Neural cell (in vitro differentiated cells): ENCODE measurements at regions not wholly inside any gene's neighbourhood (a gene's known extent, or its start where the extent isn't known, plus 50 kb on each side); places are given as distances from the start of the nearest gene placed in this dataset.

Experiments
- H2AFZ ChIP-seq: fragments of 200-600, 300-800 bp; sonication (generic), shearing (Covaris generic); 2 replicates; pipeline ENCODE4 v1.6.0; 2014; ENCODE audit warnings: low read depth, mild to moderate bottlenecking, antibody characterized with exemption, low read length, moderate library complexity
- H3F3A ChIP-seq: fragments of 200-600 bp; shearing (Covaris generic); 2 replicates; pipeline ENCODE4 v1.6.1; 2016; ENCODE audit warnings: mild to moderate bottlenecking, moderate library complexity, mixed read lengths, antibody characterized with exemption, low read length; ENCODE audit not compliant: insufficient read depth, poor library complexity, severe bottlenecking
- H3K27ac ChIP-seq: fragments of 200-600, 300-800 bp; sonication (generic), shearing (Covaris generic); 2 replicates; pipeline ENCODE4 v1.5.1; 2014; ENCODE audit warnings: mild to moderate bottlenecking, low read length, moderate library complexity
- H3K27me3 ChIP-seq: fragments of 300-800, 200-600 bp; sonication (generic), shearing (Covaris generic); 2 replicates; pipeline ENCODE4 v1.6.0; 2014; ENCODE audit warnings: mild to moderate bottlenecking, low read depth, low read length, moderate library complexity; ENCODE audit not compliant: insufficient read depth
- H3K36me3 ChIP-seq: fragments of 300-800, 200-600 bp; sonication (generic), shearing (Covaris generic); 2 replicates; pipeline ENCODE4 v1.5.1; 2014; ENCODE audit warnings: mild to moderate bottlenecking, antibody characterized with exemption, low read length, moderate library complexity; ENCODE audit not compliant: insufficient read depth
- H3K4me2 ChIP-seq: fragments of 300-800, 200-600 bp; sonication (generic), shearing (Covaris generic); 2 replicates; pipeline ENCODE4 v1.6.0; 2014; ENCODE audit warnings: mild to moderate bottlenecking, low read length
- H3K4me3 ChIP-seq: fragments of 300-800, 200-600 bp; sonication (generic), shearing (Covaris generic); 2 replicates; pipeline ENCODE4 v1.5.1; 2014; ENCODE audit warnings: mild to moderate bottlenecking, low read length, moderate library complexity
- H3K79me2 ChIP-seq: fragments of 200-600 bp; shearing (Covaris generic); replicated peaks from 2 replicates; pipeline ENCODE4 v1.6.0; 2014; ENCODE audit warnings: mild to moderate bottlenecking, low read length, moderate library complexity; ENCODE audit not compliant: insufficient read depth
- H3K9ac ChIP-seq: fragments of 300-800, 200-600 bp; sonication (generic), shearing (Covaris generic); 2 replicates; pipeline ENCODE4 v1.6.1; 2016; ENCODE audit warnings: mild to moderate bottlenecking, low read length, mixed read lengths
- H3K9me2 ChIP-seq: fragments of 200-600 bp; shearing (Covaris generic); 2 replicates; pipeline ENCODE4 v1.6.1; 2016; ENCODE audit warnings: mild to moderate bottlenecking, low read length, mixed read lengths; ENCODE audit not compliant: insufficient read depth
- H3K9me3 ChIP-seq: fragments of 200-600, 300-800 bp; sonication (generic), shearing (Covaris generic); 2 replicates; pipeline ENCODE4 v1.6.1; 2016; ENCODE audit warnings: mild to moderate bottlenecking, mixed run types, low read length, moderate library complexity, mixed read lengths
- H4K20me1 ChIP-seq: fragments of 200-600 bp; shearing (Covaris generic); 2 replicates; pipeline ENCODE4 v1.6.1; 2016; ENCODE audit warnings: mild to moderate bottlenecking, mixed run types; ENCODE audit not compliant: insufficient read depth
- EP300 ChIP-seq: fragments of 450-650 bp; conservative IDR thresholded peaks from 2 replicates; pipeline ENCODE4 v1.6.1; 2014; ENCODE audit warnings: antibody characterized with exemption, mild to moderate bottlenecking, moderate library complexity; ENCODE audit not compliant: poor library complexity, severe bottlenecking
- EZH2 ChIP-seq: fragments of 200-600, 300-800 bp; shearing (Covaris generic), sonication (generic); IDR thresholded peaks from 2 replicates; pipeline ENCODE4 v1.6.1; 2014; ENCODE audit warnings: antibody characterized with exemption, low read length, borderline replicate concordance, mild to moderate bottlenecking; ENCODE audit not compliant: insufficient read depth, poor library complexity, severe bottlenecking
- MXI1 ChIP-seq: fragments of 450-650 bp; conservative IDR thresholded peaks from 2 replicates; pipeline ENCODE4 v1.6.1; 2014; ENCODE audit warnings: antibody characterized with exemption, mild to moderate bottlenecking; ENCODE audit not compliant: poor library complexity, severe bottlenecking
- POLR2AphosphoS5 ChIP-seq: IDR thresholded peaks from 2 replicates; pipeline ENCODE4 v1.6.1; 2012
- RAD21 ChIP-seq: fragments of 450-650 bp; conservative IDR thresholded peaks from 2 replicates; pipeline ENCODE4 v1.6.1; 2014; ENCODE audit warnings: antibody characterized with exemption, mild to moderate bottlenecking, moderate library complexity
- SMC3 ChIP-seq: fragments of 450-650 bp; conservative IDR thresholded peaks from 2 replicates; pipeline ENCODE4 v1.6.1; 2014; ENCODE audit warnings: antibody characterized with exemption, mild to moderate bottlenecking, moderate library complexity; ENCODE audit not compliant: poor library complexity
- TAF1 ChIP-seq: IDR thresholded peaks from 2 replicates; pipeline ENCODE4 v1.6.1; 2012; ENCODE audit warnings: low read depth
- TF ChIP-seq, protein P1 (sequence below): IDR thresholded peaks from 2 replicates; pipeline ENCODE4 v1.6.1; 2012; ENCODE audit warnings: borderline replicate concordance
- TF ChIP-seq, protein P2 (sequence below): fragments of 450-650 bp; IDR thresholded peaks from 2 replicates; pipeline ENCODE4 v1.5.1; 2014; ENCODE audit warnings: antibody characterized with exemption, mild to moderate bottlenecking, moderate library complexity; ENCODE audit not compliant: poor library complexity, severe bottlenecking

DNA sequence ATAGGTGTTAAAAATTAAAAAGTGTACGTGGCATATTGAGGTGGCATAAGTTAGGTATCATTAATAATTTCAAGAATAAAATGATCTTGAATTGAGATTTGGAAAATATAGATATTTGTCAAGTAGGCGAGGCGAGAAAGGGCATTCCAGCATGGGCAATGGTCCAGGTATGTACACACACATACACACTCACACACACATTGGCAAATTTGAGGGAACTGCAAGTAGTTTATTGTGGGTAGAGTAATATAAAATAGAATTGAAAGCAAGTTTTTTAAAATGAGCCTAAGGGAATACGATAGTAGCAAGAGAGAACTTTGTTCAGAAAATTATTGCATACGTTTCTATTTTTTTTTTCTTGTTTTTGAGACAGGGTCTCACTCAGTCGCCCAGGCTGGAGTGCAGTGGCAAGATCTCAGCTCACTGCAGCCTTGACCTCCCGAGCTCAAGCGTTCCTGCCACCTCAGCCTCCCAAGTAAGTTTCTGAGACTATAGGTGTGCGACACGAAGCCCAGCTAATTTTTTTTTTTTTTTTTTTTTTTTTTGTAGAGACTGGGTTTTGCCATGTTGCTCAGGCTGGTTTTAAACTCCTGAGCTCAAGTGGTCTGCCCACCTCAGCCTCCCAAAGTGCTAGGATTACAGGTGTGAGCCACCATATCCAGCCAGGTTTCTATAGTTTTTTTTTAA lies 96.7 kb upstream of the SLC39A10 start:
- no peak for TF ChIP-seq POLR2AphosphoS5
- TF ChIP-seq MXI1, result no peak
- no peak for TF ChIP-seq EZH2
- TF ChIP-seq, protein P1, sequence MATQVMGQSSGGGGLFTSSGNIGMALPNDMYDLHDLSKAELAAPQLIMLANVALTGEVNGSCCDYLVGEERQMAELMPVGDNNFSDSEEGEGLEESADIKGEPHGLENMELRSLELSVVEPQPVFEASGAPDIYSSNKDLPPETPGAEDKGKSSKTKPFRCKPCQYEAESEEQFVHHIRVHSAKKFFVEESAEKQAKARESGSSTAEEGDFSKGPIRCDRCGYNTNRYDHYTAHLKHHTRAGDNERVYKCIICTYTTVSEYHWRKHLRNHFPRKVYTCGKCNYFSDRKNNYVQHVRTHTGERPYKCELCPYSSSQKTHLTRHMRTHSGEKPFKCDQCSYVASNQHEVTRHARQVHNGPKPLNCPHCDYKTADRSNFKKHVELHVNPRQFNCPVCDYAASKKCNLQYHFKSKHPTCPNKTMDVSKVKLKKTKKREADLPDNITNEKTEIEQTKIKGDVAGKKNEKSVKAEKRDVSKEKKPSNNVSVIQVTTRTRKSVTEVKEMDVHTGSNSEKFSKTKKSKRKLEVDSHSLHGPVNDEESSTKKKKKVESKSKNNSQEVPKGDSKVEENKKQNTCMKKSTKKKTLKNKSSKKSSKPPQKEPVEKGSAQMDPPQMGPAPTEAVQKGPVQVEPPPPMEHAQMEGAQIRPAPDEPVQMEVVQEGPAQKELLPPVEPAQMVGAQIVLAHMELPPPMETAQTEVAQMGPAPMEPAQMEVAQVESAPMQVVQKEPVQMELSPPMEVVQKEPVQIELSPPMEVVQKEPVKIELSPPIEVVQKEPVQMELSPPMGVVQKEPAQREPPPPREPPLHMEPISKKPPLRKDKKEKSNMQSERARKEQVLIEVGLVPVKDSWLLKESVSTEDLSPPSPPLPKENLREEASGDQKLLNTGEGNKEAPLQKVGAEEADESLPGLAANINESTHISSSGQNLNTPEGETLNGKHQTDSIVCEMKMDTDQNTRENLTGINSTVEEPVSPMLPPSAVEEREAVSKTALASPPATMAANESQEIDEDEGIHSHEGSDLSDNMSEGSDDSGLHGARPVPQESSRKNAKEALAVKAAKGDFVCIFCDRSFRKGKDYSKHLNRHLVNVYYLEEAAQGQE, result no peak
- TF ChIP-seq TAF1, result no peak
- TF ChIP-seq SMC3, result no peak
- no peak for TF ChIP-seq EP300
- TF ChIP-seq RAD21, result no peak
- TF ChIP-seq, protein P2, sequence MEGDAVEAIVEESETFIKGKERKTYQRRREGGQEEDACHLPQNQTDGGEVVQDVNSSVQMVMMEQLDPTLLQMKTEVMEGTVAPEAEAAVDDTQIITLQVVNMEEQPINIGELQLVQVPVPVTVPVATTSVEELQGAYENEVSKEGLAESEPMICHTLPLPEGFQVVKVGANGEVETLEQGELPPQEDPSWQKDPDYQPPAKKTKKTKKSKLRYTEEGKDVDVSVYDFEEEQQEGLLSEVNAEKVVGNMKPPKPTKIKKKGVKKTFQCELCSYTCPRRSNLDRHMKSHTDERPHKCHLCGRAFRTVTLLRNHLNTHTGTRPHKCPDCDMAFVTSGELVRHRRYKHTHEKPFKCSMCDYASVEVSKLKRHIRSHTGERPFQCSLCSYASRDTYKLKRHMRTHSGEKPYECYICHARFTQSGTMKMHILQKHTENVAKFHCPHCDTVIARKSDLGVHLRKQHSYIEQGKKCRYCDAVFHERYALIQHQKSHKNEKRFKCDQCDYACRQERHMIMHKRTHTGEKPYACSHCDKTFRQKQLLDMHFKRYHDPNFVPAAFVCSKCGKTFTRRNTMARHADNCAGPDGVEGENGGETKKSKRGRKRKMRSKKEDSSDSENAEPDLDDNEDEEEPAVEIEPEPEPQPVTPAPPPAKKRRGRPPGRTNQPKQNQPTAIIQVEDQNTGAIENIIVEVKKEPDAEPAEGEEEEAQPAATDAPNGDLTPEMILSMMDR, result no peak
- Histone ChIP-seq H3K36me3 (no peaks in the 10 kb centered on the region), H3K79me2 (no peaks in the 10 kb centered on the region), H3K9me2 (no peaks in the 10 kb centered on the region), H3K9ac (no peak overlapping the region), H3K27me3 (no peaks in the 10 kb centered on the region), H3K27ac (no peak overlapping the region), H4K20me1 (no peaks in the 10 kb centered on the region), H3K4me3 (no peak overlapping the region), H2AFZ (no peak overlapping the region), H3K9me3 (no peaks in the 10 kb centered on the region), H3F3A (no peaks in the 10 kb centered on the region), H3K4me2 (no peak overlapping the region)

DNA sequence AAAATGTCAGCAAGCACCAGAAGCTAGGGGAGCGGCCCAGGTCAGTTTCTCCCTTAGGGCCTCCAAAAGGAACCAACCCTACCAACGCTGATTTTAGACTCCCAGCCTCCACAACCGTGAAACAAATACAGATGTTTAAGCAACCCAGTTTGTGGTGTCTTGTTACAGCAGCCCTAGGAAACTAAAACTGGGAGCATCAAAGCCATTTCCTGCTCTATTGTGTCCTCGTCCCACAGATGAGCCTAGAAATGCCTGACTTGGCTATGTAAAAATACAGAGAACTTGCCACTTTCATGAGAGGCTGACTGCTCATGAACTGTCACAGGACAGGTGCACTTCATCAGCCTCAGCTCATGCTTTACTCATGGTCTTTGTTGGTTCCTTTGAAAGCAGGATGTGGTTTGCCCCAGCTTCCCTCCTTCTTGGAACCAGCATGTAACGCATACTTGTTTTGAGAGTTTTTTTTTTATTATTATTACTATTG lies 97.6 kb upstream of the SLC39A10 start:
- no peaks in the 10 kb centered on the region for H4K20me1 ChIP-seq
- no peaks in the 10 kb centered on the region for H3K36me3 ChIP-seq
- no peak overlapping the region for H3K4me2 ChIP-seq
- H3K4me3 ChIP-seq, result no peak overlapping the region
- H2AFZ ChIP-seq, result no peak overlapping the region
- no peaks in the 10 kb centered on the region for H3K79me2 ChIP-seq
- H3F3A ChIP-seq, result no peaks in the 10 kb centered on the region
- TF ChIP-seq, protein P1, result no peak
- TF ChIP-seq SMC3 (no peak), RAD21 (no peak), MXI1 (no peak), EZH2 (no peak), TAF1 (no peak)
- no peaks in the 10 kb centered on the region for H3K9me2 ChIP-seq
- H3K27me3 ChIP-seq, result no peaks in the 10 kb centered on the region
- no peak overlapping the region for H3K9ac ChIP-seq
- no peak overlapping the region for H3K27ac ChIP-seq
- H3K9me3 ChIP-seq, result no peaks in the 10 kb centered on the region
